BLaER1 (cell line): ENCODE measurements at regions not wholly inside any gene's neighbourhood (a gene's known extent, or its start where the extent isn't known, plus 50 kb on each side); places are given as distances from the start of the nearest gene placed in this dataset.

ENCODE experiments used
- H3K27ac ChIP-seq: shearing (Covaris generic); formaldehyde crosslinking; 2 replicates; pipeline ENCODE4 v1.8.1; 2022
- H3K27me3 ChIP-seq: shearing (Covaris generic); formaldehyde crosslinking; 2 replicates; pipeline ENCODE4 v1.8.1; 2022
- H3K36me3 ChIP-seq: shearing (Covaris generic); formaldehyde crosslinking; 2 replicates; pipeline ENCODE4 v1.8.1; 2022
- H3K4me1 ChIP-seq: shearing (Covaris generic); formaldehyde crosslinking; 2 replicates; pipeline ENCODE4 v1.8.1; 2022
- H3K4me2 ChIP-seq: shearing (Covaris generic); formaldehyde crosslinking; 2 replicates; pipeline ENCODE4 v1.8.1; 2022
- H3K4me3 ChIP-seq: shearing (Covaris generic); formaldehyde crosslinking; 2 replicates; pipeline ENCODE4 v1.8.1; 2022
- H3K9ac ChIP-seq: shearing (Covaris generic); formaldehyde crosslinking; 2 replicates; pipeline ENCODE4 v1.8.1; 2022
- H3K9me3 ChIP-seq: shearing (Covaris generic); formaldehyde crosslinking; 2 replicates; pipeline ENCODE4 v1.8.1; 2022
- H4K20me1 ChIP-seq: shearing (Covaris generic); formaldehyde crosslinking; 2 replicates; pipeline ENCODE4 v1.8.1; 2022
- Cebpa-rat ChIP-seq: shearing (Covaris generic); IDR thresholded peaks from 2 replicates; pipeline ENCODE4 v1.8.1; 2022

DNA sequence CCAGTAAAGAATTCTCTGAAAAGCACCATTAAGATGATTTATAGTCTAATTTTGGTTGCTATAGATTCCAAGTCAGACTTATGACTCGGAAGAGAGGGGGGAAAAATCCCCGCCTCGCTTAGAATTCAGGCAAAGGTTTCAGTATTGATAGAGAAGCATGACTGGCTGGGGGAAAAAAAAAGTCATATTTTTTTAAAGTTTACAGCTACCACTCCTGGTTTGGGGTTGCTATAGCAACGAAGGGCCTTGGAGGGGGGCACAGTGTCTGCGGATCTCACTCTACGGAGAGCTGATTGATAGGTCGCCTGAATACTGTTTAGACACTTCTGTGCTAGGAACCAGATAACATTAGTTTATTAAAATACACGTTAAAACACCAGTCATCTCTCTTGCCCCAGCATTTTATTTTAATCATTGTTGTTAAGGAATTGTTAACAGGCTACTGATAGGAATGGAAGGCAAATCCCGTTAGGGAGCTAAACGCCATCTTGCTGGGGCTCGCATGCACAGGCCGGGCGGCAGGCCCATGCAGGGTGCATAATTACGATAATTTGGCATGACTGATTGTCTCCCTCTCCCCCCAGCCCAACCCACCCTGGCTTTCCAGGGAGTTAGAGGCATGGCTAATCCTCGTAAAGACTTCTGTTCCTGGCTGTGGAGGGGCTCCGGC lies 380.0 kb upstream of the XYLT1 start:
- Histone ChIP-seq H3K27ac (no peak overlapping the region), H3K27me3 (no peaks in the 10 kb centered on the region)
- TF ChIP-seq Cebpa-rat: no peak

DNA sequence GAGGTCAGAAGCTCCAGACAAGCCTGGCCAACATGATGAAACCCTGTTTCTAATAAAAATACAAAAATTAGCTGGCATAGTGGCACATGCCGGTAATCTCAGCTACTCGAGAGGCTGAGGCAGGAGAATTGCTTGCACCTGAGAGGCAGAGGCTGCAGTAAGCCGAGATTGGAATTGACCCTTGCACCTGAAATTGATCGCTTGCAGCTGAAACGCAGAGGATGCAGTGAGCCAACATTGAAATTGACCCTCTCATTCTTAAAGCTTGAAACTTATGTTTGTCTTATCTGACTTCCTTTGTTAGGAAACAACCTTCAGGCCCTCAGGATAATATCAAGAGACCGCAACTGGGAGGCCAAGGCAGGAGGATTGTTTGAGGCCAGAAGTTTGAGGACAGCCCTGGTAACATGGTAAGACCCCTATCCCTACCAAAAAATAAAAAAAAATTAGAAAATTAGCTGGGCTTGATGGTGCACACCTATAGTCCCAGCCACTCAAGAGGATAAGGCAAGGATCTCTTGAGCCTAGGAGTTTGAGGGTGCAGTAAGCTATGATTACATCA lies 376.6 kb upstream of the XYLT1 start:
- Histone ChIP-seq H3K4me1 (no peaks in the 10 kb centered on the region), H3K27ac (no peak overlapping the region), H4K20me1 (no peaks in the 10 kb centered on the region), H3K27me3 (no peaks in the 10 kb centered on the region), H3K4me3 (no peak overlapping the region), H3K9me3 (no peaks in the 10 kb centered on the region), H3K36me3 (no peaks in the 10 kb centered on the region), H3K9ac (no peak overlapping the region), H3K4me2 (no peak overlapping the region)
- TF ChIP-seq Cebpa-rat: no peak

More for the DNA sequence above, 380.0 kb upstream of the XYLT1 start:
- H3K4me1 ChIP-seq: no peaks in the 10 kb centered on the region
- H3K4me2 ChIP-seq: no peak overlapping the region
- H3K9me3 ChIP-seq: no peaks in the 10 kb centered on the region
- no peaks in the 10 kb centered on the region for H3K36me3 ChIP-seq
- no peak overlapping the region for H3K9ac ChIP-seq
- H3K4me3 ChIP-seq: no peak overlapping the region
- no peaks in the 10 kb centered on the region for H4K20me1 ChIP-seq

DNA sequence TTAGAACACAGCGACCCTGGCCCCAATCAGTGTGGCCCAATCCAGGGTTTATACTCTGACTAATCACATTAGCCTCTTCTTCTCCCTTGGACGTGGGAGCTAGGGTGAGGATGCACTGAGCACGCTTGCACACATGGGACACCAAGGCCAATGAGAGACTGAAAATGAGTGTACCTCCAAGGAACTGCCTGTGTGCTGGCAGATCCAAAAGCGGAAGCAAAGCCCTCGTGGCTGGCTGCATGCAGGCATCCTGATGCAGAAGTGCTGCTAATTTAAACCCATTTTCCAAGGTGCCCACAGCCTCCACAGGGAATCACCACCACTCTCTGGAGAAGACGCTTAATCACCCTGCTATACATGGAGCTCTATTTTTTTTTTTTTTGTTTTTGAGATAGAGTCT lies 375.3 kb upstream of the XYLT1 start:
- no peak overlapping the region for H3K4me3 ChIP-seq
- no peak for TF ChIP-seq Cebpa-rat
- no peaks in the 10 kb centered on the region for H3K9me3 ChIP-seq
- no peaks in the 10 kb centered on the region for H3K36me3 ChIP-seq
- H4K20me1 ChIP-seq: no peaks in the 10 kb centered on the region
- H3K9ac ChIP-seq: no peak overlapping the region
- no peak overlapping the region for H3K27ac ChIP-seq
- H3K4me1 ChIP-seq: no peaks in the 10 kb centered on the region
- H3K4me2 ChIP-seq: no peak overlapping the region
- no peaks in the 10 kb centered on the region for H3K27me3 ChIP-seq

DNA sequence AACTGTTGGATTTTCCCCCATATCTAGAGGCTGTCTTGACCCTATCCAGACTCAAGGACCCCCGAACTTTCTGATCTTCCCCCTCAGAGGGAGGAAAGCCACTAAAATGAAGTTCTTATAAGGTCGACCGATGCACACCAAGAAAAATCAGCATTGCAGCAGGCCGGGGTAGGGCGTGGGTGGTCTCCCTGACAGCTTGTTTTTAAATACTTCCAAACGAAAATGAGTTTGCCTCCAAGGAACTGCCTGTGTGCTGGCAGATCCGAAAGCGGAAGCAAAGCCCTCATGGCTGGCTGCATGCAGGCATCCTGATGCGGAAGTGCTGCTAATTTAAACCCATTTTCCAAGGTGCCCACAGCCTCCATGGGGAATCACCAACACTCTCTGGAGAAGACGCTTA lies 374.3 kb upstream of the XYLT1 start:
- Histone ChIP-seq H4K20me1 (no peaks in the 10 kb centered on the region), H3K9ac (no peak overlapping the region), H3K4me2 (no peak overlapping the region), H3K9me3 (no peaks in the 10 kb centered on the region), H3K27ac (no peak overlapping the region), H3K36me3 (no peaks in the 10 kb centered on the region), H3K27me3 (no peaks in the 10 kb centered on the region), H3K4me3 (no peak overlapping the region), H3K4me1 (no peaks in the 10 kb centered on the region)
- no peak for TF ChIP-seq Cebpa-rat

DNA sequence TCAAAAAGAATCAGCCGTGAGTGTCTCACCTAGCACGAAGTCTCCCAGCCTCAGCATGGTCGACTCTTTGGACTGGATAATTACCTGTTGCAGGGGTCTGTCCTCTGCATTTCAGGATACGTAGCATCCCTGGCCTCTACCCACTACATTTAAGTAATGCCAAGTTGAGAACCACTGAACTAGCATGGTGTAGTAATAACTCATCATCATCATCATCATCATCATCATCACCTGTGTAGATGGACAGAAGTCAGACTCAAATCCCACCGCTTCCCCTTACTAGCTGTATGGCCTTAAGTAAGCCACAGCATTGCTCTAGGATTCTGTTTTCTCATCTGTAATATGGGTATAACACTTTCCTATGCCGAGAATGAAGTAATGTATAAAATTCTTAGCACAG lies 373.1 kb upstream of the XYLT1 start:
- Histone ChIP-seq H3K4me2 (no peak overlapping the region), H3K4me3 (no peak overlapping the region), H3K27me3 (no peaks in the 10 kb centered on the region), H3K4me1 (no peaks in the 10 kb centered on the region), H3K36me3 (no peaks in the 10 kb centered on the region), H3K9ac (no peak overlapping the region), H3K27ac (no peak overlapping the region), H4K20me1 (no peaks in the 10 kb centered on the region), H3K9me3 (no peaks in the 10 kb centered on the region)
- no peak for TF ChIP-seq Cebpa-rat

DNA sequence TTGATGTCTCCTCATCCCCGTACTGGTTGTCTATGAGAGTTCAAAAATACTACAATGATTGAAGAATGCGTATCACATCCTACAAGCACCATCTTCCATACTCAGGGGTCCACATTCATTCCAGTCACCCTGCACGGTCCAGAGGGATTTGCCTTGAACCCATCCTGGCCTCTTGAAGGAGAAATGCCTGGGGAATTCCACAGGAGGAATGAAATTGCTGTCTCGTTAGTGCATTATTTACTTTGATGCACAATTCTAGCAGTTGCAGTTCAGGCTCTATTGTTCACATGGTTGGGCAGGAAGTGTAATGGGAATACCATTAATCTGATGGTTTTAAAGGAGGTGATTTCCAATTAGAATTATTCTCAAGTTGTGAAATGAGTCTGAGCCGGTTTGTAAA lies 369.1 kb upstream of the XYLT1 start:
- H3K27ac ChIP-seq: no peak overlapping the region
- H3K36me3 ChIP-seq: no peaks in the 10 kb centered on the region
- no peaks in the 10 kb centered on the region for H3K9me3 ChIP-seq
- TF ChIP-seq Cebpa-rat: no peak
- H3K4me3 ChIP-seq: no peak overlapping the region
- H3K4me1 ChIP-seq: no peaks in the 10 kb centered on the region
- H3K27me3 ChIP-seq: no peaks in the 10 kb centered on the region
- no peak overlapping the region for H3K4me2 ChIP-seq
- H3K9ac ChIP-seq: no peak overlapping the region
- no peaks in the 10 kb centered on the region for H4K20me1 ChIP-seq

DNA sequence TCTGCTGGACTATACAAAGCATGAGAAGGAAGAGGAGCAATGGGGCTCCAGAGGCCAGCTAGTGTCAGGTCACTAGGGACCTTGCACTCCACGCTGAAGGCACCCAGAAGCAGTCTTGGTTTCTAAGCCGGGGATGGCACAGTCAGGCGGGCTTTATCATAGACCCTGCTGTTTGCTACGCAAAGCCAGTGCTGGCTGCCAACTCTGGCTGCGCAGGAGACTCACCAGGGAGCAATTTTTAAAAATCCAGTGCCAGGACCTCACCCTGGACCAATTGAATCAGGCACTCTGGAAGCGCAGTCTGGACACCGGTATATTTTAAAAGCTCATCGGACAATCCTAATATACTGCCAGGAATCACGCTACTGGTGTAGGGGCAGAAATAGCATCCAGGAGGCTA lies 368.5 kb upstream of the XYLT1 start:
- Histone ChIP-seq H3K9ac (no peak overlapping the region), H3K27me3 (no peaks in the 10 kb centered on the region), H3K4me3 (no peak overlapping the region), H4K20me1 (no peaks in the 10 kb centered on the region), H3K36me3 (no peaks in the 10 kb centered on the region), H3K4me1 (no peaks in the 10 kb centered on the region), H3K4me2 (no peak overlapping the region), H3K27ac (no peak overlapping the region), H3K9me3 (no peaks in the 10 kb centered on the region)
- no peak for TF ChIP-seq Cebpa-rat

DNA sequence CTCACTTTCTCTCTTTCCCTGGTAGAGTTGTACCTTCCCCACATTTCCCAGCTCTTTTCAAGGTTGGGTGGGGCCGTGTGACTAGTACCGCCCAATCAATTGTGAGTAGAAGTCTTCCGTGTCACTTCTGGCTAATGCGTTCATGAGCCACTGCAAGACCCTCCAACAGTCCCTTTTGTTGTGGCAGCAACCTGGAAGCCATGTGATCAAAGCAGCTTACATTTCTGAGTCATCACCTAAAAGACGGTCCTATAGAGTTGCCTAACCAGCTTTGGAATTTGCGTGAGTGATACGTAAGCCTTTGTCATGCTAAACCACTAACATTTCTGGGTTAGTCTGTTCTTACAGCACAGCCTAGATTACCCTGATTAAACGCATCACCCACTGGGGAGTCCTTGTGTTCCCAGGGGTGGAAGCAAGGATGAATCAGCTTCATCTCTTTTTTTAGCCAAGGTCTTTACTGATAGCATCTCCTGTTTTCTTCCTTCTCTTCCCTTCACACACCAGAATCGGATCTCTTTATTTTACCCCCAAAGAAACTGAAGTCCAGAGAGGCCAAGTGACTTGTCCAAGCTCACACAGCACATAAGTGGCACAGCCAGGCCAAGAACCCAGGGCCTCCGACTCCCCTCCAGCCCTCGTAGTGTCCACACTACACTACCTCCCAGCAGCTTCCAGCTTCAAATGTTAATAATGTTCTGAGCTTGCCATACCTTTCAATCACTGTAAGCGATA lies 366.3 kb upstream of the XYLT1 start:
- no peak overlapping the region for H3K4me2 ChIP-seq
- H3K4me1 ChIP-seq: no peaks in the 10 kb centered on the region
- H3K27me3 ChIP-seq: no peaks in the 10 kb centered on the region
- no peaks in the 10 kb centered on the region for H3K9me3 ChIP-seq
- H3K4me3 ChIP-seq: no peak overlapping the region
- no peak for TF ChIP-seq Cebpa-rat
- no peak overlapping the region for H3K9ac ChIP-seq
- no peaks in the 10 kb centered on the region for H3K36me3 ChIP-seq
- H3K27ac ChIP-seq: no peak overlapping the region
- H4K20me1 ChIP-seq: no peaks in the 10 kb centered on the region

DNA sequence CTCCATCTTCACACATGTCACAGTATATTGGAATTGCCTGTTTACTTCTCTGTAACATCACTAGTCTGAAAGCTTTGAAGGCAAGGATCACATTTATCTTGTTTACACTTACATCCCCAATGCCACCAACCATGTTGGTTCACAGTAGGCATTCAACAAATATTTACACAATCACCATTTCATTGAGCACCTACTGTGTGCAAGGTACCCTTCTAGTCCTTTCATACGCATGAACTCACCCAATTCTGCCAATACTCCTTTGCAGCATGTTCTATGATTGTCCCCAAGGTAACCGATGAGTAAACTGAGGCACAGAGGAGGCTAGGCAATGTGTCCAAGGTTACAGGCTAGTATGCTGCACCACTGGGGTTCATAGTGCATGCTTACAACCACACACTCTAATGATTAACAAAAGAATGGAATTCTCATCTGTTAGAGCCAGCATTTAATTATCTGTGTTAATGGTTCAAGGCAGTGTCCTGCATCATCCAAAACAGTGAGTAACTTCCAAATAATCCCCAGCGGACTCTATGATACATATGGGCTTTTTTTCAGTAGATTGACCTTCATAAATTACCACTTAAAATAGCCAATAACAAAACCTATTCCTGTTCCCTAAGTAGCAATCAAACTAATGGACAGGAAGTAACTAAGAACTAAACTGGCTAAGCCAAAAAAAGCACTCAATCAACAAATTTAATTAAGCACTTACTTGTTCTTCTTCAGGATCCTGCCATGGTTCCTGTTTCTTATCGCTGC lies 364.5 kb upstream of the XYLT1 start:
- H3K9ac ChIP-seq: no peak overlapping the region
- no peaks in the 10 kb centered on the region for H4K20me1 ChIP-seq
- H3K4me1 ChIP-seq: no peaks in the 10 kb centered on the region
- no peaks in the 10 kb centered on the region for H3K27me3 ChIP-seq
- no peak overlapping the region for H3K27ac ChIP-seq
- H3K36me3 ChIP-seq: no peaks in the 10 kb centered on the region
- H3K4me2 ChIP-seq: no peak overlapping the region
- TF ChIP-seq Cebpa-rat: no peak
- H3K4me3 ChIP-seq: no peak overlapping the region
- H3K9me3 ChIP-seq: no peaks in the 10 kb centered on the region

DNA sequence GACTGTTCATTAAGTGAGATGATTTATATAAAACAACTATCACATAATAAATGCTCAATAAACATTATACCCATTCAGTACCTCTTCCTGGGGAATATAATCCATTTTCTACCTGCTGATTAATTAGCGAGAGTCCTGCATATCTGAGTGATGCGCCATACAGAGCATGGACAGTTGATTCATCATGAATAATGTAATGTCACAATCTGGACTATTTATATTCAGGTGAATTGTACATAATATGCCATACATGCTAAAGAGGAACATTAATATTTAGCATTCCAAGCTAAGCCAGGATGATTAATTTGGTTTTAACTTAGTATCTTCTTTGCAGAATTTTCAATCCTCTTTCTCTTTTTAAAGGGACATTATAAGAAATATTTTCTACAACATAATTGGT lies 362.0 kb upstream of the XYLT1 start:
- no peak overlapping the region for H3K4me3 ChIP-seq
- no peak for TF ChIP-seq Cebpa-rat
- no peaks in the 10 kb centered on the region for H3K9me3 ChIP-seq

More for the DNA sequence above, 362.0 kb upstream of the XYLT1 start:
- Histone ChIP-seq H3K27ac (no peak overlapping the region), H3K9ac (no peak overlapping the region), H3K4me2 (no peak overlapping the region), H3K36me3 (no peaks in the 10 kb centered on the region), H3K4me1 (no peaks in the 10 kb centered on the region), H4K20me1 (no peaks in the 10 kb centered on the region), H3K27me3 (no peaks in the 10 kb centered on the region)
